ENCODE measurements at regions not wholly inside any gene's neighbourhood (a gene's known extent, or its start where the extent isn't known, plus 50 kb on each side); places are given as distances from the start of the nearest gene placed in this dataset.

- peaks cover 44 to 56% of the 10 kb centered on the region in 2 donors for H3K4me1 ChIP-seq
- no peaks in the 10 kb centered on the region for H3K36me3 ChIP-seq
- H3K27me3 ChIP-seq = no peaks in the 10 kb centered on the region
- no peak for DNase-seq
- no peak overlapping the region for H3K4me3 ChIP-seq
- peak overlapping the region in 2 of 4 donors; percentile 35 to 49 for H3K27ac ChIP-seq
- intact Hi-C loops (cut with DNase I; ENCODE audit: low total_unique reads) = no loop called here
- no peaks in the 10 kb centered on the region for H3K9me3 ChIP-seq
- in situ Hi-C loops (cut with MboI; ENCODE audit: low sequenced_read_pairs in 4 of 4) = no loop called here
- TF ChIP-seq CTCF (IDR thresholded peaks at IDR 0.05 in 4 of 5, conservative IDR thresholded peaks at IDR 0.05 in 1 of 5) (no peak), POLR2A (IDR thresholded peaks at IDR 0.05) (no peak)
- ATAC-seq = no peak
These were observed 128.4 kb upstream of the LIMCH1 start for GRCh38 chr4:41409594-41409895.

- ATAC-seq (peak in 1 of 2 donors; percentile 53), DNase-seq (no peak)
- Histone ChIP-seq H3K9me3 (no peaks in the 10 kb centered on the region), H3K27ac (peak overlapping the region in 1 of 4 donors; percentile 49), H3K4me1 (peaks cover 44 to 60% of the 10 kb centered on the region in 2 donors), H3K36me3 (no peaks in the 10 kb centered on the region), H3K4me3 (no peak overlapping the region), H3K27me3 (no peaks in the 10 kb centered on the region)
- intact Hi-C loops (cut with DNase I; ENCODE audit: low total_unique reads) (no loop called here), in situ Hi-C loops (cut with MboI; ENCODE audit: low sequenced_read_pairs in 4 of 4) (no loop called here)
- TF ChIP-seq CTCF (IDR thresholded peaks at IDR 0.05 in 4 of 5, conservative IDR thresholded peaks at IDR 0.05 in 1 of 5) (no peak), POLR2A (IDR thresholded peaks at IDR 0.05) (no peak)
These were observed 127.9 kb upstream of the LIMCH1 start for GRCh38 chr4:41410049-41410448.

- Histone ChIP-seq H3K9me3 (no peaks in the 10 kb centered on the region), H3K4me1 (peaks cover 58 to 67% of the 10 kb centered on the region in 2 donors), H3K36me3 (no peaks in the 10 kb centered on the region), H3K4me3 (peak overlapping the region in 1 of 4 donors; percentile 35), H3K27me3 (no peaks in the 10 kb centered on the region), H3K27ac (peak overlapping the region; percentile 2 to 75 (median 52))
- in situ Hi-C loops (cut with MboI; ENCODE audit: low sequenced_read_pairs in 4 of 4) (no loop called here), intact Hi-C loops (cut with DNase I; ENCODE audit: low total_unique reads) (loop anchor here (2.0 kb wide), 2 partner anchors 45 to 53 kb away; no protein-coding TSS in a partner anchor)
- TF ChIP-seq CTCF (IDR thresholded peaks at IDR 0.05 in 4 of 5, conservative IDR thresholded peaks at IDR 0.05 in 1 of 5) (no peak), POLR2A (IDR thresholded peaks at IDR 0.05) (no peak)
- no peak for DNase-seq
- no peak for ATAC-seq
These were observed 124.1 kb upstream of the LIMCH1 start for GRCh38 chr4:41413670-41414411.

- H3K9me3 ChIP-seq = no peaks in the 10 kb centered on the region
- DNase-seq (no peak), ATAC-seq (peak in 1 of 2 donors; percentile 15)
- in situ Hi-C loops (cut with MboI; ENCODE audit: low sequenced_read_pairs in 4 of 4) (no loop called here), intact Hi-C loops (cut with DNase I; ENCODE audit: low total_unique reads) (loop anchor here (2.0 kb wide), 2 partner anchors 46 to 54 kb away; no protein-coding TSS in a partner anchor)
- TF ChIP-seq CTCF (IDR thresholded peaks at IDR 0.05 in 4 of 5, conservative IDR thresholded peaks at IDR 0.05 in 1 of 5) (no peak), POLR2A (IDR thresholded peaks at IDR 0.05) (no peak)
- H3K36me3 ChIP-seq = no peaks in the 10 kb centered on the region
- peaks cover 54 to 66% of the 10 kb centered on the region in 2 donors for H3K4me1 ChIP-seq
- peak overlapping the region in 1 of 4 donors; percentile 35 for H3K4me3 ChIP-seq
- peak overlapping the region; percentile 2 to 75 (median 52) for H3K27ac ChIP-seq
- no peaks in the 10 kb centered on the region for H3K27me3 ChIP-seq
These were observed 123.6 kb upstream of the LIMCH1 start for GRCh38 chr4:41414412-41414779.

Data from gastrocnemius medialis (tissue), 4 donors.